Astrocyte (in vitro differentiated cells and primary cell): ENCODE measurements at regions not wholly inside any gene's neighbourhood (a gene's known extent, or its start where the extent isn't known, plus 50 kb on each side); places are given as distances from the start of the nearest gene placed in this dataset.

Experiments used
- EZH2 ChIP-seq: IDR thresholded peaks from 2 replicates; pipeline ENCODE4 v1.6.1; 2012; ENCODE audit warnings: mild to moderate bottlenecking, low read length, inconsistent platforms; ENCODE audit not compliant: insufficient read depth
- TF ChIP-seq, protein P1 (sequence below): IDR thresholded peaks from 2 replicates; pipeline ENCODE4 v1.5.1; 2011; ENCODE audit warnings: low read depth, mild to moderate bottlenecking, inconsistent platforms, low read length, moderate library complexity; ENCODE audit not compliant: insufficient read depth

DNA sequence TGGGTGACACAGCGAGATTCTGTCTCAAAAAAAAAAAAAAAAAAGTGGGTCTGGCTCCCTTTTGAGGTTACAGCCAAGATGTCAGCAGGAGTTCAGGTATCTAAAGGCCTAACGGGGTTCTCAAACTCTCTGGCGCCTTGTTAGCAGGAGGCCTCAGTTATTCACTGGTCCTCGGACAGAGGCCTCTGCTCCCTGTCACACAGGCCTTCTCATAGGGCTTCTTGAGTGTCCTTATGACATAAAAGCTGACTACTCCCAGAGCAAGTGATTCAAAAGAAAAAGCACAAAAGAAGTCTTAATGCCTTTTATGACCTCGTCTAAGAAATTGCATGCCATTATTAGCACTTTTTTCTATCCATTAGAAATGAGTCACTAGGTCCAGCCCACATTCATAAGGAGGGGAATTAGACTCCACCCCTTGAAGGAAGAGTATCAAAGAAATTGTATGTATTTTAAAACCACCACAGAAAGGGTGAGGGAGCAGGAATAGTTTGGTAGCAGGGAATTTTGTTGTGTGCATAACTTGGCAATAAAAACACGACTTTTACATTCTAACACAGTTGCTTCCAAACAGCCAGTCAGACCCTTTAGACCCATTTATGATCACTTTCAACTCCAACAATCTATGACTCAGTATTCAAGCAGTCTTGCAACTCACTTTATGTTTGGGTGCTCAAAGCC is 90.3 kb downstream of the MEX3B start:
- TF ChIP-seq, protein P1, sequence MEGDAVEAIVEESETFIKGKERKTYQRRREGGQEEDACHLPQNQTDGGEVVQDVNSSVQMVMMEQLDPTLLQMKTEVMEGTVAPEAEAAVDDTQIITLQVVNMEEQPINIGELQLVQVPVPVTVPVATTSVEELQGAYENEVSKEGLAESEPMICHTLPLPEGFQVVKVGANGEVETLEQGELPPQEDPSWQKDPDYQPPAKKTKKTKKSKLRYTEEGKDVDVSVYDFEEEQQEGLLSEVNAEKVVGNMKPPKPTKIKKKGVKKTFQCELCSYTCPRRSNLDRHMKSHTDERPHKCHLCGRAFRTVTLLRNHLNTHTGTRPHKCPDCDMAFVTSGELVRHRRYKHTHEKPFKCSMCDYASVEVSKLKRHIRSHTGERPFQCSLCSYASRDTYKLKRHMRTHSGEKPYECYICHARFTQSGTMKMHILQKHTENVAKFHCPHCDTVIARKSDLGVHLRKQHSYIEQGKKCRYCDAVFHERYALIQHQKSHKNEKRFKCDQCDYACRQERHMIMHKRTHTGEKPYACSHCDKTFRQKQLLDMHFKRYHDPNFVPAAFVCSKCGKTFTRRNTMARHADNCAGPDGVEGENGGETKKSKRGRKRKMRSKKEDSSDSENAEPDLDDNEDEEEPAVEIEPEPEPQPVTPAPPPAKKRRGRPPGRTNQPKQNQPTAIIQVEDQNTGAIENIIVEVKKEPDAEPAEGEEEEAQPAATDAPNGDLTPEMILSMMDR: no peak
- no peak for TF ChIP-seq EZH2
